Epithelial cell of proximal tubule (primary cell): ENCODE measurements at regions not wholly inside any gene's neighbourhood (a gene's known extent, or its start where the extent isn't known, plus 50 kb on each side); places are given as distances from the start of the nearest gene placed in this dataset.
"Not testable (repeated sequence)": the region's sequence is repeated elsewhere in the genome, so short reads cannot be mapped to it uniquely, and the experiment has no call there.

Experiments
- DNase-seq: peaks from one replicate; pipeline ENCODE4 v3.0.0-alpha.2; 2011; ENCODE audit warnings: low read depth
- H3K4me3 ChIP-seq: 2 replicates; pipeline ENCODE4 v1.5.1; 2011; ENCODE audit warnings: low read depth, mild to moderate bottlenecking, low read length
- TF ChIP-seq, protein P1 (sequence below): conservative IDR thresholded peaks from 2 replicates; pipeline ENCODE4 v1.5.1; 2012; ENCODE audit warnings: low read depth, mild to moderate bottlenecking, low read length

DNA sequence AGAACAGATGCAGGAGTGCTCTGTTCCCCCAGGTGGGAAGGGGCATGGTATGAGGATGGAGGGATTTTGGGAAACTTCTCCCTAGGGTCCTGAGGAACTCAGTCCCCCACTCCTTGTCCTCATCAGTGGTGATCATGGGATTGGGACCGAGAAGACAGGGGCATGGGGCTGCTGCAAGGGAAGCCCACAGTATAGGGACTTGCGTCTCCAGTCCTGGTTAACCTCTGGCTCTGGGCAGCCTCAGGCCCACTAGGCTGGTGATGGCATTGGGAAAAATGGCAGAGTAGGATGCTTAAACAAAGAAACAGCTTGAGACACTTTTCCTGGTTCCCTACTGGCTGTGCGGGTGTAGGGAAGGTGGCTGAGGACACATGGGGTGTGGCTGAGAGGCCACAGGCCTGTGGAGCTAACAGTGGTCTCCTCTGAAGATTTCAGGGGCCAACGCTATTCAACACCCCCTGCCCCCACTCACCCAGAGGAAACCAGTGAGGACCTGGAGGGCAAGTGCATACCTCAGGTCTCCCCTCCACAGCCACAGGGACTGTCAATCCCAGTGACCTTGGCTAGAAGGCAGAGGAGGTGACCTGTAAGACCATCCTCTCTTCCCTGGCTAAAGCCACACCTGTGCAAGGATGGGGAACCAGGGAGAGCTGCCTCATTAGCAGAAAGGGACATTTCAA lies 261.3 kb downstream of the CCSER2 start:
- H3K4me3 ChIP-seq: no peak overlapping the region
- DNase-seq: no peak
- TF ChIP-seq, protein P1, sequence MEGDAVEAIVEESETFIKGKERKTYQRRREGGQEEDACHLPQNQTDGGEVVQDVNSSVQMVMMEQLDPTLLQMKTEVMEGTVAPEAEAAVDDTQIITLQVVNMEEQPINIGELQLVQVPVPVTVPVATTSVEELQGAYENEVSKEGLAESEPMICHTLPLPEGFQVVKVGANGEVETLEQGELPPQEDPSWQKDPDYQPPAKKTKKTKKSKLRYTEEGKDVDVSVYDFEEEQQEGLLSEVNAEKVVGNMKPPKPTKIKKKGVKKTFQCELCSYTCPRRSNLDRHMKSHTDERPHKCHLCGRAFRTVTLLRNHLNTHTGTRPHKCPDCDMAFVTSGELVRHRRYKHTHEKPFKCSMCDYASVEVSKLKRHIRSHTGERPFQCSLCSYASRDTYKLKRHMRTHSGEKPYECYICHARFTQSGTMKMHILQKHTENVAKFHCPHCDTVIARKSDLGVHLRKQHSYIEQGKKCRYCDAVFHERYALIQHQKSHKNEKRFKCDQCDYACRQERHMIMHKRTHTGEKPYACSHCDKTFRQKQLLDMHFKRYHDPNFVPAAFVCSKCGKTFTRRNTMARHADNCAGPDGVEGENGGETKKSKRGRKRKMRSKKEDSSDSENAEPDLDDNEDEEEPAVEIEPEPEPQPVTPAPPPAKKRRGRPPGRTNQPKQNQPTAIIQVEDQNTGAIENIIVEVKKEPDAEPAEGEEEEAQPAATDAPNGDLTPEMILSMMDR: no peak

DNA sequence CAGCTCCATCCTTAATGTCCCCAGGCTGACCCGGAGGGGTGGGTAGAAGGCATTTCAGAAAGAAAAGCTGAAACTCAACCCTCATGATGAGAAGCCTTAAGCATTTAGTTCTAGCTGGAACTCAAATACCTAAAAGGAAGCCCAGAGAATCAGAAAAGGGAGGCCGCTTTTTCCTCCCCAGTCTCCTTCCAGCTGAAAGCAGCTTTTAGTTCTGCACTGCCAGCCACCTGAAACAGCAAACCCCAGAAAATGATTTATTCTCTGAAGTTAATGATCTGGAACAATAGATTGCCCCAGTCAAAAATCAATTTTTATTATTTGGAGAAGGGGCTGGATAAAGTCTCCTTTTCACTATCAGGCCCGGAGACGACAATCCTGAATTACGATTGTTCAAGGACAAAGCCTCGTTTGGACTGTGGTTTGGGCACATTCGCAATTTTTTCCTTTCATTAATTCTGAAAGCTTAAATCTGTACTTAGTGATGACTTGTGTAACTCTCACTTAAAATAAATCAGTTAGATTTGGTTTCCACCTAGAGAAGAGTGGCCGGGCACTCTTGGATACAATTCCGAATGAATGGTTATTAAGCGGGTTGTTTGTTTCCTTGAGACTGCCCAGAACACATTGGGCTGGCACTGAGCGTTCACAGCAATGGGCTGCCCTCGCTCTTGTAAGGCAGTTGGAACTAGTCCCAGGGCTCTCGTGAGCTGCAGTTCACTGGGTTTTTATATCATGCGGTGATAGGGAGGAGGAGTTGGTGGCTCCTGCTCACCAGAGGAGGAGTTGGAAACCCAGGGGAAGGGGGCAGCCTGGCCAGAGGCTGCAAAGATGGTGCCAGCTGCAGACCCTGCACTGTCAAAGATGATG lies 262.2 kb downstream of the CCSER2 start:
- H3K4me3 ChIP-seq: no peak overlapping the region
- TF ChIP-seq, protein P1: no peak
- DNase-seq: no peak

DNA sequence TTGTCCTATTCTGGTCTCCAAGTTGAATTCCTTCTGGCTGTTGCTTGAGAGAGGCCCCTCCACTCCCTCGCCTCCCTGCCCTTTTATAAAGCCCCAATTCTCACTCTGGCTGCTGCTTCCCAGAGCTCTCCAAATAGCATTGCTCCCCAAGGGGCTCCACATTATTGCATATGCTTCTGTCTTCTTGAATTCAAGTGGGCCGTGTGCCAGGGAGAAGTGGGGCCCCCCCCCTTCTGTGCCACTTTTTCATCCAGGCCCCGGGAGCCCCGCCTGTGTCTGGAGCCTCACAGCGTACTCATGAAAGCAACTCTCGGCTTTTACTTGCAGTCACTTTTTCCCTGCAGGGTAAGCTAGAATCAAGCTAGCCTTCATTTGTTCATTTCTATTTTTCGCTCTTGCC lies 265.1 kb downstream of the CCSER2 start:
- TF ChIP-seq, protein P1: no peak
- no peak overlapping the region for H3K4me3 ChIP-seq
- no peak for DNase-seq

DNA sequence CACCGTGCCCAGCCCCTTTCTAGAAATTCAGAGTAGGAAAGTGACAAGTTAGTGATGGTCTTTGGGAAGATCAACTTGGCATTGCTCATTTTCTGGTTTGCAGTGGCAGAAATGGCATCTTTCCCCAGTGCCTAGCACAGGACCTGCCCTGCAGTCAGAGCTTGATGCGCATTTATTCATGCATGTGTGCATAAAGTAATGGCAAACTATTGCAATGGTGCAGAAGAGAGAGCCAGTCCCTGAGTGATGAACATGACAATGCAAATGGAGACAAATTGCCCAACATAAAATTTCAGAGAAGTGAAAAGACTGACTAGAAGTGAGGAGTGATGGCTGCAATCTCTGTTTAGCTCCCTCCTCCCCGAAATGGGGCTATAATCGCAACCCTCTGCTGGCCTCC lies 268.2 kb downstream of the CCSER2 start:
- DNase-seq: no peak
- TF ChIP-seq, protein P1: no peak
- H3K4me3 ChIP-seq: no peak overlapping the region

DNA sequence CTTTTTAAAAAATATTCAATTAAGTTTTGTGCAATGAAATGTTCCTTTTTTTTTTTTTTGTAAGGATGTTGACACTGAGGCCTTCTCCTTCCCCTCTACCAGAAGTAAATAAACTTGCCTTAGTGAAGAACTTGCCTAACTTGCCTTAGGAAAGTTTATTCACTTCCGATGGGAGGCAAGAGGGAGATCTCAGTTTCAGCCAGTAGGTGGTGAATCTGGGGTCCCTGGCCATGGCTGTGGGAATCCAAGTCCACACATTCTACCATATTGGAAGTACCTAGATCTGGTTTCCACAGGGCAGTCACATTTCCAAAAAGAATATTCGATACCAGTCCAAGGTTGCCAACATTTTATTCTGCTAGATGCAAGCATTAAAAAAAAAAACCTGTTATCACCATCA lies 270.9 kb downstream of the CCSER2 start:
- no peak for DNase-seq
- TF ChIP-seq, protein P1: peak; percentile 3
- no peak overlapping the region for H3K4me3 ChIP-seq

DNA sequence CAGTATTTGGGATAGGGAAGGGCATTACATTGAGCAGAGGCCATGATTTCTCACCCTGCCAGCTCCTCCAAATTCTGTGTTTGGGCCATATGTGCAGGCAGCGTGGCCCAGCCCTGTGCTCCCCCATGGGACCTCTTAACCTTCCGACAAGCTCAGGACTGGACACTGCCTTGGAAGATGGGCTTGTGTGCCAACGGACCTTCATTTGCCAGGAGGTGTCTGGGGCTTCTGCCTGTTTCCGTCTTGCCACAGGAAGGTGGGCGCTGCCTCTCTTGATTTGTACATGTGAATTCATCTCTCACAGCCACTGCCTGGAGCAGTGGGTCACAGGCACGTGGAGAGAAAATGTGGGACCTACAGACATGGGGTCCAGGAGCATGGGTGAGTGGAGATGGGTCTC lies 272.6 kb downstream of the CCSER2 start:
- DNase-seq: no peak
- TF ChIP-seq, protein P1: no peak
- H3K4me3 ChIP-seq: no peak overlapping the region

DNA sequence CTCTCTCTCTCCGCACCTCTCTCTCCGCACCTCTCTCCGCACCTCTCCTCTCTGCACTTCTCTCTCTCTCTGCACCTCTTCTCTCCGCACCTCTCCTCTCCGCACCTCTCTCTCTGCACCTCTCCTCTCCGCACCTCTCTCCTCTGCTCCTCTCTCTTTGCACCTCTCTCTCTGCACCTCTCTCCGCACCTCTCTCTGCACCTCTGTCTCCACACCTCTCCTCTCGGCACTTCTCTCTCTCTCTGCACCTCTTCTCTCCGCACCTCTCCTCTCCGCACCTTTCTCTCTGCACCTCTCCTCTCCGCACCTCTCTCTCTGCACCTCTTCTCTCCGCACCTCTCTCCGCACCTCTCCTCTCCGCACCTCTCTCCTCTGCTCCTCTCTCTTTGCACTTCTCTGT lies 274.2 kb downstream of the CCSER2 start:
- H3K4me3 ChIP-seq, DNase-seq: not testable (repeated sequence)
